H1 (cell line): ENCODE measurements at regions not wholly inside any gene's neighbourhood (a gene's known extent, or its start where the extent isn't known, plus 50 kb on each side); places are given as distances from the start of the nearest gene placed in this dataset.

Experiments used
- BCL11A ChIP-seq, 2 experiments: IDR thresholded peaks; one replicate each; pipeline ENCODE4 v1.6.1; 2011; ENCODE audit warnings: low read depth in 2 of 2, low read length in 2 of 2, mild to moderate bottlenecking in 2 of 2
- EZH2 ChIP-seq: fragments of 200-600 bp; sonication (generic); IDR thresholded peaks from 2 replicates; pipeline ENCODE4 v1.7.1; 2012; ENCODE audit warnings: low read depth, mild to moderate bottlenecking, moderate library complexity, low read length, inconsistent platforms; ENCODE audit not compliant: severe bottlenecking
- JUN ChIP-seq: IDR thresholded peaks from 2 replicates; pipeline ENCODE4 v1.6.1; 2011; ENCODE audit warnings: low read depth, mild to moderate bottlenecking, improper control_type of control experiment, low read length
- MAFK ChIP-seq: IDR thresholded peaks from 2 replicates; pipeline ENCODE4 v1.6.1; 2012; ENCODE audit warnings: low read depth, mild to moderate bottlenecking, improper control_type of control experiment, low read length
- NRF1 ChIP-seq: IDR thresholded peaks from 2 replicates; pipeline ENCODE4 v1.6.1; 2011; ENCODE audit warnings: mild to moderate bottlenecking, low read depth, low read length, improper control_type of control experiment
- POLR2AphosphoS5 ChIP-seq: IDR thresholded peaks from 2 replicates; pipeline ENCODE4 v1.6.1; 2011; ENCODE audit warnings: low read depth, low read length
- RAD21 ChIP-seq, 2 experiments: IDR thresholded peaks in 1 of 2; conservative IDR thresholded peaks in 1 of 2; 2 replicates each; pipeline ENCODE4 v1.6.1; 2011; ENCODE audit warnings: low read depth in 2 of 2, low read length in 2 of 2, improper control_type of control experiment in 1 of 2, inconsistent platforms in 1 of 2, mild to moderate bottlenecking in 1 of 2, moderate library complexity in 1 of 2
- TCF12 ChIP-seq: IDR thresholded peaks from 2 replicates; pipeline ENCODE4 v1.6.1; 2011; ENCODE audit warnings: low read depth, mild to moderate bottlenecking, low read length
- TF ChIP-seq, protein P1 (sequence below), 3 experiments: IDR thresholded peaks; 1 replicate in 2 of 3; 2 replicates in 1 of 3; pipeline versions ENCODE4 v1.5.1 to v1.6.1; 2011; ENCODE audit warnings: low read length in 3 of 3, mild to moderate bottlenecking in 3 of 3, inconsistent platforms in 2 of 3, low read depth in 1 of 3, moderate library complexity in 1 of 3; ENCODE audit not compliant: insufficient read depth in 1 of 3; ENCODE audit errors: control extremely low read depth in 1 of 3
- TF ChIP-seq, protein P2 (sequence below): IDR thresholded peaks from 2 replicates; pipeline ENCODE4 v1.6.1; 2012; ENCODE audit warnings: inconsistent platforms
- TF ChIP-seq, protein P3 (sequence below): IDR thresholded peaks from 2 replicates; pipeline ENCODE4 v1.6.1; 2011; ENCODE audit warnings: low read depth, mild to moderate bottlenecking, low read length; ENCODE audit not compliant: insufficient read depth
- TF ChIP-seq, protein P4 (sequence below): IDR thresholded peaks from 2 replicates; pipeline ENCODE4 v1.6.1; 2012; ENCODE audit warnings: inconsistent platforms

GRCh38 chr14:101006008-101006407, 102.5 kb upstream of the RTL1 start:
- TF ChIP-seq MAFK (no peak), POLR2AphosphoS5 (no peak), EZH2 (no peak), JUN (no peak), BCL11A (IDR thresholded peaks at IDR 0.05; ENCODE audit: low read depth in 2 of 2, low read length in 2 of 2) (no peak), NRF1 (no peak), TCF12 (no peak), RAD21 (IDR thresholded peaks at IDR 0.05 in 1 of 2, conservative IDR thresholded peaks at IDR 0.05 in 1 of 2; ENCODE audit: low read depth in 2 of 2, low read length in 2 of 2) (no peak)
- TF ChIP-seq, protein P1, sequence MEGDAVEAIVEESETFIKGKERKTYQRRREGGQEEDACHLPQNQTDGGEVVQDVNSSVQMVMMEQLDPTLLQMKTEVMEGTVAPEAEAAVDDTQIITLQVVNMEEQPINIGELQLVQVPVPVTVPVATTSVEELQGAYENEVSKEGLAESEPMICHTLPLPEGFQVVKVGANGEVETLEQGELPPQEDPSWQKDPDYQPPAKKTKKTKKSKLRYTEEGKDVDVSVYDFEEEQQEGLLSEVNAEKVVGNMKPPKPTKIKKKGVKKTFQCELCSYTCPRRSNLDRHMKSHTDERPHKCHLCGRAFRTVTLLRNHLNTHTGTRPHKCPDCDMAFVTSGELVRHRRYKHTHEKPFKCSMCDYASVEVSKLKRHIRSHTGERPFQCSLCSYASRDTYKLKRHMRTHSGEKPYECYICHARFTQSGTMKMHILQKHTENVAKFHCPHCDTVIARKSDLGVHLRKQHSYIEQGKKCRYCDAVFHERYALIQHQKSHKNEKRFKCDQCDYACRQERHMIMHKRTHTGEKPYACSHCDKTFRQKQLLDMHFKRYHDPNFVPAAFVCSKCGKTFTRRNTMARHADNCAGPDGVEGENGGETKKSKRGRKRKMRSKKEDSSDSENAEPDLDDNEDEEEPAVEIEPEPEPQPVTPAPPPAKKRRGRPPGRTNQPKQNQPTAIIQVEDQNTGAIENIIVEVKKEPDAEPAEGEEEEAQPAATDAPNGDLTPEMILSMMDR (IDR thresholded peaks at IDR 0.05; ENCODE audit: control extremely low read depth in 1 of 3, insufficient read depth in 1 of 3, low read depth in 1 of 3, low read length in 3 of 3) = no peak
- TF ChIP-seq, protein P2, sequence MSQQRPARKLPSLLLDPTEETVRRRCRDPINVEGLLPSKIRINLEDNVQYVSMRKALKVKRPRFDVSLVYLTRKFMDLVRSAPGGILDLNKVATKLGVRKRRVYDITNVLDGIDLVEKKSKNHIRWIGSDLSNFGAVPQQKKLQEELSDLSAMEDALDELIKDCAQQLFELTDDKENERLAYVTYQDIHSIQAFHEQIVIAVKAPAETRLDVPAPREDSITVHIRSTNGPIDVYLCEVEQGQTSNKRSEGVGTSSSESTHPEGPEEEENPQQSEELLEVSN = no peak
- TF ChIP-seq, protein P3, sequence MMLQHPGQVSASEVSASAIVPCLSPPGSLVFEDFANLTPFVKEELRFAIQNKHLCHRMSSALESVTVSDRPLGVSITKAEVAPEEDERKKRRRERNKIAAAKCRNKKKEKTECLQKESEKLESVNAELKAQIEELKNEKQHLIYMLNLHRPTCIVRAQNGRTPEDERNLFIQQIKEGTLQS = no peak
- TF ChIP-seq, protein P4, sequence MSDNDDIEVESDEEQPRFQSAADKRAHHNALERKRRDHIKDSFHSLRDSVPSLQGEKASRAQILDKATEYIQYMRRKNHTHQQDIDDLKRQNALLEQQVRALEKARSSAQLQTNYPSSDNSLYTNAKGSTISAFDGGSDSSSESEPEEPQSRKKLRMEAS = no peak
